Heart left ventricle (tissue), 16 donors: ENCODE measurements at regions not wholly inside any gene's neighbourhood (a gene's known extent, or its start where the extent isn't known, plus 50 kb on each side); places are given as distances from the start of the nearest gene placed in this dataset.

Experiments used
- ATAC-seq, 4 donors: fragments of 200-7000 bp; cut with Tn5 transposase; one replicate each; pipeline ENCODE4 v1.9.1; 2020 to 2022; ENCODE audit warnings: moderate library complexity in 4 of 4, mild to moderate bottlenecking in 3 of 4, moderate number of reproducible peaks in 1 of 4
- DNase-seq, 5 donors: peaks; one replicate each; pipeline ENCODE4 v3.0.0-alpha.2; 2020
- H3K27ac ChIP-seq, 12 donors: fragments of 200-600 bp; sonication (generic) in 4 of 12; one replicate each; pipeline versions ENCODE4 v1.5.0 to v1.8.0; 2016 to 2022; ENCODE audit warnings: mild to moderate bottlenecking in 2 of 12
- H3K27me3 ChIP-seq, 9 donors: fragments of 200-600 bp; sonication (generic) in 2 of 9; one replicate each; pipeline versions ENCODE4 v1.5.1 to v1.8.0; 2016 to 2022; ENCODE audit warnings: mild to moderate bottlenecking in 3 of 9
- H3K36me3 ChIP-seq, 9 donors: fragments of 200-600 bp; sonication (generic) in 2 of 9; one replicate each; pipeline versions ENCODE4 v1.5.0 to v1.8.0; 2018 to 2022; ENCODE audit warnings: mild to moderate bottlenecking in 2 of 9
- H3K4me1 ChIP-seq, 12 donors: fragments of 200-600 bp; sonication (generic) in 4 of 12; one replicate each; pipeline versions ENCODE4 v1.5.0 to v1.8.0; 2016 to 2022; ENCODE audit warnings: mild to moderate bottlenecking in 3 of 12
- H3K4me3 ChIP-seq, 12 donors: fragments of 200-600 bp; sonication (generic) in 4 of 12; one replicate each; pipeline versions ENCODE4 v1.5.0 to v1.8.0; 2017 to 2022; ENCODE audit warnings: mild to moderate bottlenecking in 9 of 12, moderate library complexity in 4 of 12
- H3K9me3 ChIP-seq, 12 donors: fragments of 200-600 bp; sonication (generic) in 4 of 12; one replicate each; pipeline versions ENCODE4 v1.5.0 to v1.8.0; 2016 to 2022; ENCODE audit warnings: mild to moderate bottlenecking in 1 of 12
- POLR2A ChIP-seq, 2 donors: fragments of 450-650 bp; IDR thresholded peaks; one replicate each; pipeline ENCODE4 v1.6.1; 2017; ENCODE audit warnings: antibody characterized with exemption in 2 of 2, mild to moderate bottlenecking in 2 of 2, moderate library complexity in 2 of 2
- WGBS, 4 donors: extraction: QIAGEN DNeasy Blood & Tissue Kit in 2 of 4; methylation state at CpG; one replicate each; pipeline versions ENCODE4 v1.1.5 to v1.1.7; 2013 to 2018; 5-methylcytosine and 5-hydroxymethylcytosine counted together
- intact Hi-C, 10 donors: fragments of 100-400 bp; cut with DNase I; formaldehyde crosslinking; loops; one replicate each; pipeline versions ENCODE4 v1.11.1 to v1.14.2; 2022
- TF ChIP-seq, protein P1 (sequence below), 12 donors: fragments of 200-600 bp; sonication (generic) in 4 of 12; IDR thresholded peaks; one replicate each; pipeline versions ENCODE4 v1.5.0 to v1.8.0; 2018 to 2022; ENCODE audit warnings: antibody characterized with exemption in 12 of 12, mild to moderate bottlenecking in 5 of 12
- donor health status: ischemic (EF 13 %, LVEDD 7.1; RV severe dilation, severe dysfunction).
- donor health status: healthy with polysubstance abuse.
- donor health status: DM: no; HTN: yes; CAD: no.
- donor health status: DM: no; HTN: no; CAD: no.
- donor health status: ischemic (EF 25% LVEDD 6.9; RV normal size, moderate dysfunction).
- donor health status: ischemic (EF 25% LVEDD 5.7; RV mildly dilated, moderate dysfunction).
- donor health status: healthy.
- donor health status: DM: yes; HTN: yes; CAD: no.
- donor health status: ischemic (EF 35%, LVEDD 5.7; RV mildly dilated, moderate dysfunction).
- donor health status: nonischemic (EF 11% LVEDD 7.7; RV severe dilation, severe dysfunction).
- donor health status: DM: yes; HTN: yes; CAD: no.
- donor health status: PGD.
- donor health status: ischemic (EF 29% LVEDD 5.4; RV normal size, mild dysfunction).
- donor health status: nonischemic (EF 23%, LVEDD 6.1; RV moderate dilation, normal function).

DNA sequence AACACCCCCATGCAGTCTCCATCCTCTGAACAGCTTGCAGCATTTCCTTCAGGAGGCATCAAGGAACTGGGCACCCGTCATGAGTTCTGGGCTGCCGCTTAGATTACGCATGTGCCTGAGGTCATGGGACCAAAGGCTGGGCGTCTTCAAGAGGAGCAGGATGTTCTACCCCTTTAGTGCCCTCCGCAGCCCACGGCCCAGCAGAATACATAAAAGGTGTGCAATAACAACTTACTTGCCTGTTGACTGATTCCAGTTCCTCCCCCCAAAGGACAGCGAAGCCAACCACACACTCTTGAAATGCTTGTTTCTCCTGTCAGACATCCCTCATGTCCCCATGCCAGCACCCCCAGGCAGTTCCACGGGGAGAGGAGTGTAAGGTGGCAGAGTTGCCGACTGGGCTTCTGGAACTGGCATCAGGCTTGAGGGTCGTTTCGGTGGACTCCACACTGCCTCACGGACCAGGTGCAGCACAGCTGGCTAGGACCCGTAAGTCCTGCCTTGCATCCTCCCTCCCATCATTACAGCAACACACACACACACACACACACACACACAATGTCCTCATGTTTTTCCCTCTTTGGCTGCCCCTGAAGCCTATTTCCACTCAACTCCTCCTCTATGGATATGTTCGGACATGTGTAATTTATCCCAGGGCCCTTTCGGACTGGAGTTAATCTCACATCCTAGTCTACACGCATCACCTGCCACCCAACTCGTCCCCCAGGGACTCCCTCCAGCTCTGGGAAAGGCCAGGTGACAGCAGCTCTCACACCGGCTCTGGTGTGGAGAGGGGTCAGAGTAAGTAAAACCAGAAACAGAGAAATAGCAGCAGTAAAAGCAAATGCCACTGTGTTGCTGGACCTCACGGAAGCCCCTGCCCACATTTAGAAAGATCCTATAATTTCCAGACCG, 200.7 kb downstream of the BCL11A start:
- no peaks in the 10 kb centered on the region for H3K4me1 ChIP-seq
- H3K4me3 ChIP-seq, result no peak overlapping the region
- no peaks in the 10 kb centered on the region for H3K27me3 ChIP-seq
- TF ChIP-seq, protein P1, sequence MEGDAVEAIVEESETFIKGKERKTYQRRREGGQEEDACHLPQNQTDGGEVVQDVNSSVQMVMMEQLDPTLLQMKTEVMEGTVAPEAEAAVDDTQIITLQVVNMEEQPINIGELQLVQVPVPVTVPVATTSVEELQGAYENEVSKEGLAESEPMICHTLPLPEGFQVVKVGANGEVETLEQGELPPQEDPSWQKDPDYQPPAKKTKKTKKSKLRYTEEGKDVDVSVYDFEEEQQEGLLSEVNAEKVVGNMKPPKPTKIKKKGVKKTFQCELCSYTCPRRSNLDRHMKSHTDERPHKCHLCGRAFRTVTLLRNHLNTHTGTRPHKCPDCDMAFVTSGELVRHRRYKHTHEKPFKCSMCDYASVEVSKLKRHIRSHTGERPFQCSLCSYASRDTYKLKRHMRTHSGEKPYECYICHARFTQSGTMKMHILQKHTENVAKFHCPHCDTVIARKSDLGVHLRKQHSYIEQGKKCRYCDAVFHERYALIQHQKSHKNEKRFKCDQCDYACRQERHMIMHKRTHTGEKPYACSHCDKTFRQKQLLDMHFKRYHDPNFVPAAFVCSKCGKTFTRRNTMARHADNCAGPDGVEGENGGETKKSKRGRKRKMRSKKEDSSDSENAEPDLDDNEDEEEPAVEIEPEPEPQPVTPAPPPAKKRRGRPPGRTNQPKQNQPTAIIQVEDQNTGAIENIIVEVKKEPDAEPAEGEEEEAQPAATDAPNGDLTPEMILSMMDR (IDR thresholded peaks at IDR 0.05), result no peak
- TF ChIP-seq POLR2A (IDR thresholded peaks at IDR 0.05), result no peak
- no peaks in the 10 kb centered on the region for H3K36me3 ChIP-seq
- H3K9me3 ChIP-seq, result no peaks in the 10 kb centered on the region
- H3K27ac ChIP-seq, result no peak overlapping the region
- 74 to 89% (median 85%) methylated on average over 18 to 20 of the region's 20 CpGs for WGBS, 4 donors
- intact Hi-C loops, result no loop called here
- no peak for DNase-seq
- no peak for ATAC-seq

DNA sequence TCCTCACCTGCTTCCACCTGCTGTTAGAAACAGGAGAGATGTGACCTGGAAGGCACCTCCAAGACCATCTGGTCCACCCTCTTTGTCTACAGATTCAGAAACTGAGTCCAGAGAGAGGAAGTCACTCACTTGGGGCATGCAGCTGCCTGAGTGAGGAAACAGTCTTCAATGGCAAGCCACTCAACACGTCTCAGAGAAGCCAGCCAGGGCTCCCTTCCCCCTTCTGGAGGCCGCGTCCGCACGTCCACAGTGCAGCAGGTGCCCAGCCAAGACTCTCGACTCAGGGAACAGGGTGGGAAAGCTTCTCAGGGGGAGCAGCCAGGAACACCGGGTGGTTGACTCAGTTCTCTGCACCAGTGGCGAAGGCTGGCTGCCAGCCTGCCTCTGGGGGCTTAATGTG, 201.7 kb downstream of the BCL11A start:
- Histone ChIP-seq H3K4me3 (no peak overlapping the region), H3K9me3 (peaks cover 0 to 2% (median 0%) of the 10 kb centered on the region in 12 donors), H3K27me3 (no peaks in the 10 kb centered on the region), H3K27ac (no peak overlapping the region), H3K36me3 (no peaks in the 10 kb centered on the region), H3K4me1 (no peaks in the 10 kb centered on the region)
- no peak for TF ChIP-seq POLR2A (IDR thresholded peaks at IDR 0.05)
- TF ChIP-seq, protein P1 (IDR thresholded peaks at IDR 0.05), result no peak
- DNase-seq (no peak), ATAC-seq (no peak)
- intact Hi-C loops, result no loop called here
- WGBS, 4 donors, result 56 to 79% (median 72%) methylated on average over 6 to 8 of the region's 8 CpGs

DNA sequence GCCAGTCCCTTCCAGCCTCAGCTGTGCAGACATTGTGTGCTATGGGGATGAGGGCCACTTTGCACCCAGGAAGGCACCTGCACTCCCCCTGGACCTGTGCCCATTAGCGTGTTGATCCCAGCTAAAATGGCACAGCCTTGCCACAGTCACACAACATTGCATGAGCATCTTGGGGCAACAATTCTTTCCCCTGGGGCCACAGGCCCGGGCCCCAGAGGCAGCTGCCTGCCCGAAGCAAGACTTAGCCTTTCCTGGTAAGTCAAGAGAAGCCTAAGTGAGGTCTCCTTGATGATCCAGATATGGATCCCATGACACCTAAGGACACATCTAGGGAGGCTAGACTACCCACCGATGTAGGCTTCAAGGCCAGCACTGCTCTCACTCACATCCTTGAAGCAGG, 202.1 kb downstream of the BCL11A start:
- WGBS, 4 donors, result 82 to 96% (median 93%) methylated on average over 3 to 4 of the region's 4 CpGs
- no peaks in the 10 kb centered on the region for H3K27me3 ChIP-seq
- H3K4me1 ChIP-seq, result no peaks in the 10 kb centered on the region
- ATAC-seq, result no peak
- intact Hi-C loops, result no loop called here
- no peak overlapping the region for H3K27ac ChIP-seq
- no peak for DNase-seq
- no peak overlapping the region for H3K4me3 ChIP-seq
- no peak for TF ChIP-seq POLR2A (IDR thresholded peaks at IDR 0.05)
- TF ChIP-seq, protein P1 (IDR thresholded peaks at IDR 0.05), result no peak
- H3K9me3 ChIP-seq, result peaks cover 0 to 6% (median 0%) of the 10 kb centered on the region in 12 donors
- no peaks in the 10 kb centered on the region for H3K36me3 ChIP-seq

DNA sequence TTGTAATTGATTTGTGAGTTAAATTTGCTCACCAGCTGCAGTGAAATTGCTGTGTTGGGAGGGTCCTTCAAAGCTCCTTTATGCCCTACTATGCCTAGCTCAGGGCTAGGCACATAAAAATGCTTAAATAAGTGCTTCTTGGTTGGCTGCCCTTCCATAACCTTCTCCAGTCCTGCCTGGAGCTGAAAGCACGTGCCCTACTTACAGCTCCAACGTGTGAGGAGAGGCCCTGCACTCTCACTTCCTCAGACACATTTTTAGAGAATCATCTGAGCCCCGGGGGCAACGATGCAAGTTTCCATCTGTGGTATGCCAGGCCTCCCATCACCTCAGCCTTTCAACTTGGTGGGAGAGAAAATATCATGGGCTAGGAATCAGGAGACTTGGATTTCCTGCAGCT, 202.7 kb downstream of the BCL11A start:
- intact Hi-C loops, result no loop called here
- ATAC-seq (no peak), DNase-seq (no peak)
- 51 to 63% (median 58%) methylated on average over 4 of the region's 4 CpGs for WGBS, 4 donors
- H3K4me1 ChIP-seq, result no peaks in the 10 kb centered on the region
- no peaks in the 10 kb centered on the region for H3K27me3 ChIP-seq
- H3K9me3 ChIP-seq, result peaks cover 0 to 6% (median 0%) of the 10 kb centered on the region in 12 donors
- no peak overlapping the region for H3K4me3 ChIP-seq
- TF ChIP-seq, protein P1 (IDR thresholded peaks at IDR 0.05), result no peak
- no peak for TF ChIP-seq POLR2A (IDR thresholded peaks at IDR 0.05)
- no peaks in the 10 kb centered on the region for H3K36me3 ChIP-seq
- H3K27ac ChIP-seq, result no peak overlapping the region
